ENCODE measurements at regions not wholly inside any gene's neighbourhood (a gene's known extent, or its start where the extent isn't known, plus 50 kb on each side); places are given as distances from the start of the nearest gene placed in this dataset.

DNA sequence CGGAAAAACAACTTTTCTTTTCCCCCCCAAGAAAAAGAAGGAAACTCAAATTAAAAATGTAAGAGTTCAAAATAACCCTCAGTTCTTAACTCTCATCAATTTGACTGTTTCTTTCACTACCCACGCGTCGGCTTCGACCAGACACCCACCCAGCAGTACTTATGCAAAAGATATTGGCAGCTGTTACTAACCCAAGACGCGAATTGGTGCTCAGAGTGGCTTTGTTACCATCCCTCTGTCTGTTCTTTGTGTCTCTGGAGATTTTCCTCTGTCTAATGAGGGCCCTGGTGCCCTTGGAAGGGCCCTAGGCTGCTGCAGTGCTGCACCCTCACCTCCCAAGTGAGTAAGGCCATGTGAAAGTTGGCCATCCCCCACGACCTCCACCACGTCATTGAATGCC lies 180.5 kb upstream of the NECTIN1 start:
- intact Hi-C loops (cut with micrococcal nuclease) = no loop called here
- Mint-ChIP-seq H3K27ac (no peak overlapping the region), H3K9me3 (no peaks in the 10 kb centered on the region), H3K4me3 (no peak overlapping the region), H3K27me3 (ENCODE audit: low read depth) (peaks cover 5% of the 10 kb centered on the region), H3K4me1 (ENCODE audit: low read depth) (no peaks in the 10 kb centered on the region), H3K36me3 (ENCODE audit: low read depth) (no peaks in the 10 kb centered on the region)
- DNase-seq = no peak
- CTCF ChIA-PET = no interaction called here

DNA sequence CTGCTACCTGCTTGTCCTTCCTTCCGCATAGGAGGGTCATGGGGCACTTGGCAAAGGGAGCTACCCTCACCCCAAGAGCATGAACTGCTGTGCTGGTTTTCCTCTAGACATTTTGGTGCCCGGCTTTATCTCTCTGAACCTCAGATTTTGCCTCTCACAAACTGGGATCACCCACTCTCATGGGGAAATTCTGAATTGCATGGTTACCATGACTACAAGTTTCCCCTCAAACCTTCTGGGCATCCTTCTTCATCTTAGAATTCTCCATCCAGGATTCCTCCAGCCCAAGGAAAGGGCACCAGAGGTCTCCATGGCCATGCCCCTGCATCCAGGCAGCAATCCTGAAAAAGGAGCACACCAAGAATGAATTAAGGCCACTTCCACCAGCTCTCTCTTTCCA lies 180.1 kb upstream of the NECTIN1 start:
- Mint-ChIP-seq H3K27ac (no peak overlapping the region), H3K4me1 (ENCODE audit: low read depth) (no peaks in the 10 kb centered on the region), H3K9me3 (no peaks in the 10 kb centered on the region), H3K27me3 (ENCODE audit: low read depth) (peaks cover 5% of the 10 kb centered on the region), H3K36me3 (ENCODE audit: low read depth) (no peaks in the 10 kb centered on the region), H3K4me3 (no peak overlapping the region)
- CTCF ChIA-PET = no interaction called here
- no peak for DNase-seq
- intact Hi-C loops (cut with micrococcal nuclease) = no loop called here

DNA sequence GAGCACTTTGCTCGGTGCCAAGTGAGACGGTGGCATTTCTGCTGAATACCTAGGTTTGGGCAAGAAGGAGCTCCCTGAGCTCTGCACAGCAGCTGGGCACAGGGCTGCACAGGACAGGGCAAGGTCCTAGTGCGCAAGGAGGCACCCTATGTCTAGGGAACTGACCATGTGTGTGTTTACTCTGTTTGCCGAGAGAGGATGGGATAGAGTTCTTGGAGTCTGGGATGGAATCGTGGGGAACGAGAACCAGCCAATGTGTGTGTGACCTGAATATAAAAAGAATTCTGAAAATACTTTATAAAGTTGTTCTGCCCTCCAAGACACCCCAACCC lies 179.5 kb upstream of the NECTIN1 start:
- Mint-ChIP-seq H3K4me1 (ENCODE audit: low read depth) (no peaks in the 10 kb centered on the region), H3K27ac (no peak overlapping the region), H3K9me3 (no peaks in the 10 kb centered on the region), H3K4me3 (no peak overlapping the region), H3K27me3 (ENCODE audit: low read depth) (peaks cover 4% of the 10 kb centered on the region), H3K36me3 (ENCODE audit: low read depth) (no peaks in the 10 kb centered on the region)
- intact Hi-C loops (cut with micrococcal nuclease) = no loop called here
- no peak for DNase-seq
- CTCF ChIA-PET = no interaction called here

DNA sequence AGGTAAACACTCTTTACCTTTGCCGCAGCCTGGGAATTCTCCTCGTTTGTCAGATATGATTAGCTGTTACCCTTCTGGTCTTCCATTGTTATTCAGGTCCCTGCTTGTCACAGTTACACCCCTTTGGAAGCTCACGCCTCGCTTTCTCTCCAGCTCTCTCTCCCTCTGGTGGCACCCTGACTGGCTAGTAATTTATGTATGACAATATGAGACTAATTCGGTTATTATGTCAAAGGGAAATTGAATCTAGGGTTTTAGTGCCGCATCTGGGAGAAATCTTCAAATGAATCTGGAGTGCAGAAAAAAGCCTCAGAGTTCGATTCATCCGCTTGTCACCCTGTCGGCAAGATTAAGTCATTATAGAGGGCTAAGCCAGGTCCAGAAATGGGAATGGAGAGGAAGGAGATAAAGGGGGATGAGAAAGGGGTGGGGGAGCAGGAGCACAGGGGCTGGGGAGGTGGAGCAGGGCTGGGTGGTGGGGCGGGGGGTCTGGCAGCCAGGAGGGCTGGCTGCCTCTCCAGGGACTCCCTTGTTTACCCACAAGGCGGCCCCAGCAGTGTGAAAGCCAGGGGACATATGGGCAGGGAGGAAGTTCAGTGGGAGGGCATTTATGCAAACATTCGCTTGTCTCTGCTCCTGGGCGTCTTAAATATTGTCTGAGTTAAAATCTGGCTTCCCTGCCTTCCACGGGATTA lies 179.0 kb upstream of the NECTIN1 start:
- Mint-ChIP-seq H3K27me3 (ENCODE audit: low read depth) (peaks cover 3% of the 10 kb centered on the region), H3K27ac (no peak overlapping the region), H3K4me1 (ENCODE audit: low read depth) (no peaks in the 10 kb centered on the region), H3K9me3 (no peaks in the 10 kb centered on the region), H3K36me3 (ENCODE audit: low read depth) (no peaks in the 10 kb centered on the region), H3K4me3 (no peak overlapping the region)
- intact Hi-C loops (cut with micrococcal nuclease) = no loop called here
- DNase-seq = no peak
- CTCF ChIA-PET = interaction anchor here (0.5 kb wide), 1 partner anchor 311 kb away, joined by 3 read pairs; no protein-coding TSS in a partner anchor

DNA sequence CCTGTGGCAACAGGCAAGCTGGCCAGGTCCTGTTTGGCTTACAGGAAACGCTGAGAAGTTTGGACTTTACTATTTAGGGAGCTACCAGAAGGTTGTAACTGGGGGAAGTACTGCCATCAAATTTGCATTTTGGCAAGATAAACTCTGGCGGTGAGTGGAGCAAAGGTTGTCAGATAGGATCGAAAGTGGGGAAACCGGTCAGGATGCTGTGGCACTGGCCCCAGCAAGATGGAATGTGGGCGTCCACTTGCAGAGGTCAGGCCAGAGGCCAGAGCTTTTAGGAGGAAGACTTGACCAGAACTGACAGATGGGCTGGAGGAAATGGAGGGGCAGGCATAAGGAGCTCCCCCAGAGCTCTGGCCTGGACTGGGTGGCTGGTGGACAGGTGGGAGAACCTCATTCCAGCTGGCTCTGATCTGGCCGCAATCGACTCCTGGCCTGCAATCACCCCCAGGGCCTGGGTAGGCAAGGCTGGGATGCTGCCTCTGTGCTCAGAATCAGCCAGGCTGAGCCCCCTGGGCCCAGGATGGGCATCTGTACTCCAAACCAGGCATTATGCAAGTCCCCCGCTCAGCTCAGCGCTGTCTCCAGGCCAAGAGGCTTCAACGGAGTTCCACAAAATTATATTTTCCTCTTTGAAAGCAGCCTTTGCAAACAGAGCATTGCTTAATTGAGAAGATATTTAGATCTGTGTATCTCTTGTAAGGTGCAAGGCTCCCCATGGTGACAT lies 178.3 kb upstream of the NECTIN1 start:
- Mint-ChIP-seq H3K4me3 (no peak overlapping the region), H3K9me3 (no peaks in the 10 kb centered on the region), H3K27ac (no peak overlapping the region), H3K36me3 (ENCODE audit: low read depth) (no peaks in the 10 kb centered on the region), H3K4me1 (ENCODE audit: low read depth) (no peaks in the 10 kb centered on the region), H3K27me3 (ENCODE audit: low read depth) (peaks cover 3% of the 10 kb centered on the region)
- CTCF ChIA-PET = interaction anchor here (0.5 kb wide), 1 partner anchor 311 kb away, joined by 3 read pairs; no protein-coding TSS in a partner anchor
- intact Hi-C loops (cut with micrococcal nuclease) = no loop called here
- no peak for DNase-seq

DNA sequence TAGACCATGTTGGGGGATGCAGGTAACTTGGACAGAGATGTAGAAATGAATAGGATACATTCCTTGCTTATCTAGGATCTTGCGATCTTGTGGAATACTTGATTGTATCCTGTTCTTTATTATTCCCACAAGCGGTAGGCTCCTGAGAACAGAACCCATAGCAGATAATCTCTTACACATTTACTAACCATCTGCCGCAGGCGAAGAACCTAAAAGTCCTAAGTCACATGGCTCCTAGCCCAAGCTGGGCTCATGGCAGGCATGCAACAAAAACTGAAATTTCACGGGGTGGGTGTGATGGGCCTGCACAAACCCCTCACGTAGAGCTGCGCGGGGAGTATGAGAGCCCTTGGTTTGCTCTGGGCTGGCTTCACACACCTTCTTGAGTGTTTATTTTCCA lies 177.4 kb upstream of the NECTIN1 start:
- no peak overlapping the region for H3K27ac Mint-ChIP-seq
- CTCF ChIA-PET = no interaction called here
- H3K27me3 Mint-ChIP-seq (ENCODE audit: low read depth) = peaks cover 3% of the 10 kb centered on the region
- no peak overlapping the region for H3K4me3 Mint-ChIP-seq
- no peak for DNase-seq
- no peaks in the 10 kb centered on the region for H3K9me3 Mint-ChIP-seq
- intact Hi-C loops (cut with micrococcal nuclease) = no loop called here
- no peaks in the 10 kb centered on the region for H3K4me1 Mint-ChIP-seq (ENCODE audit: low read depth)
- no peaks in the 10 kb centered on the region for H3K36me3 Mint-ChIP-seq (ENCODE audit: low read depth)

DNA sequence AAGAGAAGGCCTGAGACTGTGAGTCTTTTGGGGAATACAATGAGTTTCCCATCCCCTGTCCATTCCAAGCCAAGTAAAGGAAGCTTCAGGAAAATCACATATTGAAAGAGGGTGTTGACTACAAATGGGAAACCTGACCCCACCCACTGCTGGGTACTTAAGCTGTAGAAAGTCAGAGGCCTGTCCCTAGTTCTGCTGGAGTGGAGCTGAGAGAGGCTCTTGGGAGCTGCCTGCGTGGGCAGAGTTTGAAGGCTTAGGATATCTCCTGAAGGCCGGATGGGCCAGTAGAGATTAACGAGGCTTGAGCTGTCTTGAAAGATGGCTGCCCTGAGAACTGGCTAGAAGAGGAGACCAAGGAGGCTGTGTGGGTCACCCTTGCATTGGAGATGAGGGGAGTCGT lies 176.2 kb upstream of the NECTIN1 start:
- H3K9me3 Mint-ChIP-seq = no peaks in the 10 kb centered on the region
- no peaks in the 10 kb centered on the region for H3K36me3 Mint-ChIP-seq (ENCODE audit: low read depth)
- no peak overlapping the region for H3K27ac Mint-ChIP-seq
- DNase-seq = no peak
- no peak overlapping the region for H3K4me3 Mint-ChIP-seq
- peaks cover 3% of the 10 kb centered on the region for H3K27me3 Mint-ChIP-seq (ENCODE audit: low read depth)
- H3K4me1 Mint-ChIP-seq (ENCODE audit: low read depth) = no peaks in the 10 kb centered on the region
- CTCF ChIA-PET = interaction anchor here (1.6 kb wide), 1 partner anchor 265 kb away, joined by 4 read pairs; no protein-coding TSS in a partner anchor
- intact Hi-C loops (cut with micrococcal nuclease) = no loop called here

DNA sequence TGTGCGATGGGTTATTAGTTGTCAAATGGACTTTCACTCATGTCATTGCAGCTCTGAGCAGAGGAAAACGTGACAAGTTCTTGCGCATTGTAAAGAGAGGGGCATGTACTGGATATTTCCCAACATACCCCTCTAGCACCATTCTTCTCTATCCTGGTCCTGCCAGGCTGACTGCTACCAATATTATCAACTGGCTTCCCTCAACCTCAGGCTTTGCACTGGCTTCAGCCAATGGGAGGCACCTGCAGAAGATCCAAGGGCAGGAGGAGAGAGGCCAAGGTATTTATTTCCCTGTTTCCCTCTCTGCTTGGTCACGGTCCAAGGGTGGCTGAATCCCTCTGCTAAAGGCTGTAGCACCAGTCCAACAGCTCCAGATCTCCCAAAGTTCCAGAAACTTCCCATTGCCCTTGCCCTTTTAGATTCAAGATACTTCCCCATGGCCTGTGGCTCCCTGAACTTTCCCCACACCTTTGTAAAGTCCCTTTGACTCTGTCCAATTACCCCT lies 175.6 kb upstream of the NECTIN1 start:
- intact Hi-C loops (cut with micrococcal nuclease) = no loop called here
- Mint-ChIP-seq H3K4me3 (no peak overlapping the region), H3K4me1 (ENCODE audit: low read depth) (no peaks in the 10 kb centered on the region), H3K27me3 (ENCODE audit: low read depth) (peaks cover 3% of the 10 kb centered on the region), H3K9me3 (no peaks in the 10 kb centered on the region), H3K27ac (no peak overlapping the region), H3K36me3 (ENCODE audit: low read depth) (no peaks in the 10 kb centered on the region)
- no peak for DNase-seq
- CTCF ChIA-PET = interaction anchor here (1.6 kb wide), 1 partner anchor 265 kb away, joined by 4 read pairs; no protein-coding TSS in a partner anchor

DNA sequence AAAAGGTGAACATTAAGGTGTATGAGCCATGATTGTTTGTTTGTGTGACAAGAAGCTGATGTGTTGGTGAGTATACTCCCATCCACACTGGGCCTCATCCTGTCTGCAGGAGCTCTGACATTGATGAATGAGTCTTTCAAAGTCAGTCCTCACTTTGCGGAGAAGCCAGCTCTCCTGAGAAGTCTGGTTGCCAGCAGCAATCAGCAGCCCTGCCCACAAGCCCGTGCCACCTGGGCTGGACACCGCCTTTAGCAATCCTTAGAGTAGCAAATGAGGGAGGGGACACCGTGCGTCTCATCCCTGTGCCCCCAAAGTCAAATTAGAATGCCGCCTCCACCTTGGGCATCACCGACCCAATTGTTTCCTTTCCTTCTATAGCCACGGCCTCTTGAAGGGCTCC lies 174.8 kb upstream of the NECTIN1 start:
- CTCF ChIA-PET = no interaction called here
- Mint-ChIP-seq H3K4me3 (no peak overlapping the region), H3K27me3 (ENCODE audit: low read depth) (peaks cover under 1% of the 10 kb centered on the region), H3K9me3 (no peaks in the 10 kb centered on the region), H3K36me3 (ENCODE audit: low read depth) (no peaks in the 10 kb centered on the region), H3K4me1 (ENCODE audit: low read depth) (no peaks in the 10 kb centered on the region), H3K27ac (no peak overlapping the region)
- intact Hi-C loops (cut with micrococcal nuclease) = no loop called here
- no peak for DNase-seq

DNA sequence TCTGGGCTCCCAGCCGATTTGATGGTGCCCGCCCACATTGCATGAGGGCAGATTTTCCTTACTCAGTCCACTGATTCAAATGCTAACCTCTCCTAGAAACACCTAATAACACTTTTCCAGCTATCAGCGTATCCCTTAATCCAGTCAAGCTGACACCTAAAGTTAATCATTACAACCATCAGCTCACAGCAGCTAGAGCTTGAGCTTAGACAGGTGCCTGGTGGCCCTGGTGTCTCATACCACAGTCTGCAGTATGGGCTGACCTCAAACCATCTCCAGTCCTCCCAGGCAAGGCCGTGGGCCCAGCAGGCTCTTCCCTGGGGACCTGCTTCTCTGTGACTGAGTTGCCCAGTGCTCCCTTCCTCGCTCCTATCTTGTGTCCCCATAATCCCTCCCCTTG lies 174.4 kb upstream of the NECTIN1 start:
- Mint-ChIP-seq H3K4me1 (ENCODE audit: low read depth) (no peaks in the 10 kb centered on the region), H3K27ac (no peak overlapping the region), H3K36me3 (ENCODE audit: low read depth) (no peaks in the 10 kb centered on the region), H3K4me3 (no peak overlapping the region), H3K27me3 (ENCODE audit: low read depth) (no peaks in the 10 kb centered on the region), H3K9me3 (no peaks in the 10 kb centered on the region)
- intact Hi-C loops (cut with micrococcal nuclease) = no loop called here
- no peak for DNase-seq
- CTCF ChIA-PET = no interaction called here

DNA sequence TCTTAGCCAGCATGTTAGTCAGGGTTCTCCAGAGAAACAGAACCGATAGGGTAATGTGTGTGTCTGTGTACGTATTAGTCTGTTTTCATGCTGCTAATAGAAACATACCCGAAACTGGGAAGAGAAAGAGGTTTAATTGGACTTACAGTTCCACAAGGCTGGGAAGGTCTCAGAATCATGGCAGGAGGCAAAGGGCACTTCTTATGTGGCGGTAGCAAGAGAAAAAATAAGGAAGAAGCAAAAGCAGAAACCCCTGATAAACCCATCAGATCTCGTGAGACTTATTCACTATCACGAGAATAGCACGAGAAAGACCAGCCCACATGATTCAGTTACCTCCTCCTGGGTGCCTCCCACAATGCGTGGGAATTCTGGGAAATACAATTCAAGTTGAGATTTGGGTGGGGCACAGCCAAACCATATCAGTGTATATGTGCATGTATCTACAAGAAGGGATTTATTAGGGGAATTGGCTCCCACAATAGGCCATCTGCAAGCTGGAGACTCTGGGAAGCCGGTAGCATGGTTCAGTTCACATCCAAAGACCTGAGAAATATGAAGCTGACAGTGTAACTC lies 173.7 kb upstream of the NECTIN1 start:
- H3K9me3 Mint-ChIP-seq = no peaks in the 10 kb centered on the region
- H3K27me3 Mint-ChIP-seq (ENCODE audit: low read depth) = no peaks in the 10 kb centered on the region
- H3K27ac Mint-ChIP-seq = no peak overlapping the region
- CTCF ChIA-PET = no interaction called here
- intact Hi-C loops (cut with micrococcal nuclease) = no loop called here
- no peak for DNase-seq
- no peaks in the 10 kb centered on the region for H3K36me3 Mint-ChIP-seq (ENCODE audit: low read depth)
- H3K4me1 Mint-ChIP-seq (ENCODE audit: low read depth) = no peaks in the 10 kb centered on the region
- H3K4me3 Mint-ChIP-seq = no peak overlapping the region

DNA sequence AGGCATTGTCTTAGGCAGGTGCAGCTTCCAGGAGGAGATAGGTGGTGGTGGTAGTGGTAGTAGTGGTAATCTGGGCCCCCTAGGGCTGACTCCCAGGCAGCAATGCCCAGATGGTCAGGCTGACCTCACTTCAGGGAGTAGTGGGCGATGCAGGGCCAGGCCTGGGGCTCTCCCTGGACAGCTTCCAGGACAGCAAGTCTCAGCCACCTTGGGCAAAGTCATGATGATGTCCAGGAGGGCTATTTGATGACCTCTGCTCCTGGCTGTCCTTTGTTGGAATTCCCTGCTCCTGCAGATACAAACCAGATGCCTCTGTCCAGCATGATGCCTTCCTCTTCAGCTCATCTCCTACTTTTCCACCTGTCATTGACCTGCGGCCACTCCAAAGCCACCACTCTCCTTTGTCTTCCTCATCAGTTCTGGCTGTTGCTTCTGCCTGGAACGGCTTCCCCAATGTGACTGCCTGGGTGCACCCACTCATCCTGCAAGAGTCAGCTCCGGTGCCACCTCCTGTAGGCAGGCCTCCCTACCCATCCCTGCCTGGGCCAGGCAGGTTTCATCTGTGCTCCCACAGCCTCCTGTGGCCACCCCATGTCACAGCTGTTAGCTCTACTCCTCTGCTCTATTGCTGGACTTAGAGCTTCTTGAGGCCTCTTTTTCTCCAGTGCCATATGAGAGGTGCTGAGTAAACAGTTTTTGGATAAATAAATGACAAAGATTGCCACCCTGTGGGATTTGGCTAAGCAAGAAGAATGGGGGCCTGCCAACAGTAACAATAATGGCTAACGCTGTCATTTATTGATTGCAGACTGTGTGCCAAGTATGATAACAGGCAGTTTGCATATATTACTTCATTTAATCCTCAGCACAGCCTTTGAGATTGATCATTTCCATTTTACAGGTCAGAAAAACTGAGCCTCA lies 172.9 kb upstream of the NECTIN1 start:
- Mint-ChIP-seq H3K36me3 (ENCODE audit: low read depth) (no peaks in the 10 kb centered on the region), H3K27ac (no peak overlapping the region), H3K9me3 (no peaks in the 10 kb centered on the region), H3K4me1 (ENCODE audit: low read depth) (no peaks in the 10 kb centered on the region), H3K27me3 (ENCODE audit: low read depth) (no peaks in the 10 kb centered on the region), H3K4me3 (no peak overlapping the region)
- CTCF ChIA-PET = interaction anchor here (0.5 kb wide), 1 partner anchor 83 kb away, joined by 3 read pairs; no protein-coding TSS in a partner anchor
- no peak for DNase-seq
- intact Hi-C loops (cut with micrococcal nuclease) = no loop called here
